Esophagus squamous epithelium (tissue), 5 donors: ENCODE measurements at regions not wholly inside any gene's neighbourhood (a gene's known extent, or its start where the extent isn't known, plus 50 kb on each side); places are given as distances from the start of the nearest gene placed in this dataset.

Experiments used
- DNase-seq: peaks from one replicate; lab custom pipeline; 2025; lab: John Stamatoyannopoulos, UW
- H3K27ac ChIP-seq, 4 donors: fragments of 200-600 bp; sonication (generic); one replicate each; pipeline ENCODE4 v1.5.1; 2016 to 2019; ENCODE audit warnings: mild to moderate bottlenecking in 1 of 4
- H3K27me3 ChIP-seq, 4 donors: fragments of 200-600 bp; sonication (generic); 1 replicate in 3 of 4; 2 replicates in 1 of 4; pipeline versions ENCODE4 v1.5.1 to v1.6.0; 2017 to 2021; ENCODE audit warnings: antibody characterized with exemption in 1 of 4
- H3K36me3 ChIP-seq, 3 donors: fragments of 200-600 bp; sonication (generic); one replicate each; pipeline ENCODE4 v1.5.1; 2016 to 2019
- H3K4me1 ChIP-seq, 3 donors: fragments of 200-600 bp; sonication (generic); one replicate each; pipeline ENCODE4 v1.5.1; 2017 to 2019
- H3K4me3 ChIP-seq, 4 donors: fragments of 200-600 bp; sonication (generic); 1 replicate in 3 of 4; 2 replicates in 1 of 4; pipeline ENCODE4 v1.5.1; 2016 to 2019; ENCODE audit warnings: mild to moderate bottlenecking in 2 of 4, moderate library complexity in 1 of 4
- H3K9me3 ChIP-seq, 3 donors: fragments of 200-600 bp; sonication (generic); one replicate each; pipeline ENCODE4 v1.5.1; 2016 to 2019
- POLR2A ChIP-seq, 4 donors: fragments of 450-650 bp; IDR thresholded peaks; one replicate each; pipeline ENCODE4 v1.6.1; 2017; ENCODE audit warnings: antibody characterized with exemption in 4 of 4, mild to moderate bottlenecking in 4 of 4, moderate library complexity in 3 of 4
- WGBS, 2 donors: methylation state at CpG; one replicate each; pipeline ENCODE4 v1.1.5; 2018; 5-methylcytosine and 5-hydroxymethylcytosine counted together
- intact Hi-C: fragments of 100-400 bp; cut with DNase I; formaldehyde crosslinking; loops from one replicate; pipeline ENCODE4 v1.15.0; 2022
- TF ChIP-seq, protein P1 (sequence below), 6 experiments: fragments of 450-650 bp in 4 of 6; fragments of 200-600 bp in 2 of 6; sonication (generic) in 2 of 6; IDR thresholded peaks; one replicate each; pipeline ENCODE4 v1.5.1; 2016 to 2019; ENCODE audit warnings: antibody characterized with exemption in 6 of 6, mild to moderate bottlenecking in 4 of 6, moderate library complexity in 4 of 6
- donor health status: DM: yes; HTN: yes; CAD: no.

GRCh38 chr15:62553911-62554563 is 389.0 kb upstream of the C2CD4B start:
- Histone ChIP-seq H3K36me3 (no peaks in the 10 kb centered on the region), H3K4me3 (no peak overlapping the region), H3K9me3 (no peaks in the 10 kb centered on the region), H3K4me1 (peaks cover 0 to 6% (median 0%) of the 10 kb centered on the region in 3 donors), H3K27me3 (no peaks in the 10 kb centered on the region), H3K27ac (no peak overlapping the region)
- 67 to 72% methylated on average over 2 of the region's 2 CpGs for WGBS, 2 donors
- intact Hi-C loops: no loop called here
- no peak for TF ChIP-seq POLR2A (IDR thresholded peaks at IDR 0.05)
- TF ChIP-seq, protein P1, sequence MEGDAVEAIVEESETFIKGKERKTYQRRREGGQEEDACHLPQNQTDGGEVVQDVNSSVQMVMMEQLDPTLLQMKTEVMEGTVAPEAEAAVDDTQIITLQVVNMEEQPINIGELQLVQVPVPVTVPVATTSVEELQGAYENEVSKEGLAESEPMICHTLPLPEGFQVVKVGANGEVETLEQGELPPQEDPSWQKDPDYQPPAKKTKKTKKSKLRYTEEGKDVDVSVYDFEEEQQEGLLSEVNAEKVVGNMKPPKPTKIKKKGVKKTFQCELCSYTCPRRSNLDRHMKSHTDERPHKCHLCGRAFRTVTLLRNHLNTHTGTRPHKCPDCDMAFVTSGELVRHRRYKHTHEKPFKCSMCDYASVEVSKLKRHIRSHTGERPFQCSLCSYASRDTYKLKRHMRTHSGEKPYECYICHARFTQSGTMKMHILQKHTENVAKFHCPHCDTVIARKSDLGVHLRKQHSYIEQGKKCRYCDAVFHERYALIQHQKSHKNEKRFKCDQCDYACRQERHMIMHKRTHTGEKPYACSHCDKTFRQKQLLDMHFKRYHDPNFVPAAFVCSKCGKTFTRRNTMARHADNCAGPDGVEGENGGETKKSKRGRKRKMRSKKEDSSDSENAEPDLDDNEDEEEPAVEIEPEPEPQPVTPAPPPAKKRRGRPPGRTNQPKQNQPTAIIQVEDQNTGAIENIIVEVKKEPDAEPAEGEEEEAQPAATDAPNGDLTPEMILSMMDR (IDR thresholded peaks at IDR 0.05): no peak
- no peak for DNase-seq

DNA sequence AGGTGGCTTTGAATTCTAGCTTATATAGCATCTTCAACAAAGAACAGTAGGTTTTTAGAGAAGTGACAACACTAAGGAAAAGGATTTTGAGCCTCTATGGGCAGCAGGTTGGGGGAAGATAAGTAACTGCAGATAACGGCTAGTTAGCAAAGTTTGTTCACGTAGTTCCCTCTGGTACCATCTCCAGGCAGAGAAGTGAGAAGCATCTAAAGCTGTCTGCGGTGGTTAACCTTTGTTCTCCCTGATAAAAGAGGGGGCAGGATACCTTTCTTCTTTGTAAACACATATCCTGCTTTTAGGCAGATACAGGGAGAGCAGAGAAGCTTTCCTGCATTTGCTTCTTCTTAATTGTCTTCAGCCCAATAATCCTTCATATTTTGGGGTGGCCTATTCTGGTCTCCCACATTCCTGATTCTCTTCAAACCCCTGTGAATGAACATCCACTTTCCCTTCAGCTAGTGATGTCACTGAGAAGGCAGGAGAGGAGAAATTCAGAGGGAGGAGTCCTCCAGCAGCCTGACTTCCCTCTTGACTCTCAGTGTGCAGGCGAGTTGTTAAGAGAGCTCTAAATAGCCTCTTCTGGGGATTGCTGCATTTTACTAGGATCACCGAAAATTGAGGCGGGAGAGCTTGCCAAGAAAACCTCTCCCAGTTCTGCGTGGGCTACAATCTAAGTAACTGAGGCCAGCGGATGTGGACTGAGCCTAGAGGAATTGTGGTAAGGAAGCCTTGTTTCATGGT is 393.7 kb upstream of the C2CD4B start:
- peaks cover 0 to 16% (median 0%) of the 10 kb centered on the region in 3 donors for H3K4me1 ChIP-seq
- peak overlapping the region in 2 of 4 donors; percentile 6 to 43 for H3K27ac ChIP-seq
- H3K9me3 ChIP-seq: no peaks in the 10 kb centered on the region
- no peaks in the 10 kb centered on the region for H3K27me3 ChIP-seq
- DNase-seq: no peak
- H3K36me3 ChIP-seq: no peaks in the 10 kb centered on the region
- WGBS, 2 donors: 44 to 64% methylated on average over 4 to 8 of the region's 8 CpGs
- no peak overlapping the region for H3K4me3 ChIP-seq
- TF ChIP-seq, protein P1 (IDR thresholded peaks at IDR 0.05): no peak
- TF ChIP-seq POLR2A (IDR thresholded peaks at IDR 0.05): no peak
- intact Hi-C loops: no loop called here

- Histone ChIP-seq H3K4me1 (peaks cover 0 to 16% (median 0%) of the 10 kb centered on the region in 3 donors), H3K4me3 (no peak overlapping the region), H3K36me3 (no peaks in the 10 kb centered on the region), H3K9me3 (no peaks in the 10 kb centered on the region), H3K27me3 (no peaks in the 10 kb centered on the region), H3K27ac (peak overlapping the region in 2 of 4 donors; percentile 6 to 43)
- intact Hi-C loops: no loop called here
- WGBS, 2 donors: 40 to 43% methylated on average over 1 of the region's 1 CpG
- TF ChIP-seq POLR2A (IDR thresholded peaks at IDR 0.05): no peak
- TF ChIP-seq, protein P1 (IDR thresholded peaks at IDR 0.05): no peak
- no peak for DNase-seq
These were observed 394.3 kb upstream of the C2CD4B start for GRCh38 chr15:62559381-62559733.

DNA sequence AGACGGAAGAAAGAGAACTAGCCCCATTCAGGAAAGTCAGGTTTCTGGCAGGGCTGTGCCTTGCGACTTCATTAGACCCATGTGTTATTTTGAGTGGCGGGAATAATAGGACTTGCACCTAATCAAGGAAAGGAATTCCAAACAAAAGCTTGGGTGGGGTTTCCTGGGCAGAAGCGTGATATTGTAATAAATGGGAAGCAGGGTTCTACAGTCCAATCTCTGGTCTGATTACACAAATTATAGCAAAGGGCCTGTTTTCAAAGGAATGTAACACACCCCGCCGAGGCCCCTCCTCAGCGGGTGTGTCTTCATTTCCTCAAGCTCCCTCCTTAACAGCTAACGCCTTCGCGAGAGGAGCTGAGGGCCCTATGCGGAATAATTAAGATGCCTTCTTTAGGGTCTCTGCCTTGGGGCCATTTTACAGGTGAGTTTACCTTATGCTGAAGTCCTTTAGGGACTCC is 396.0 kb upstream of the C2CD4B start:
- TF ChIP-seq, protein P1 (IDR thresholded peaks at IDR 0.05): no peak
- TF ChIP-seq POLR2A (IDR thresholded peaks at IDR 0.05): no peak
- peak overlapping the region in 3 of 4 donors; percentile 17 to 43 (median 17) for H3K4me3 ChIP-seq
- 75 to 76% methylated on average over 11 of the region's 11 CpGs for WGBS, 2 donors
- intact Hi-C loops: no loop called here
- no peaks in the 10 kb centered on the region for H3K36me3 ChIP-seq
- peaks cover 0 to 23% (median 0%) of the 10 kb centered on the region in 3 donors for H3K4me1 ChIP-seq
- peak overlapping the region in 1 of 4 donors; percentile 19 for H3K27ac ChIP-seq
- DNase-seq: no peak
- H3K27me3 ChIP-seq: no peaks in the 10 kb centered on the region
- no peaks in the 10 kb centered on the region for H3K9me3 ChIP-seq

GRCh38 chr15:62561571-62561970 is 396.5 kb upstream of the C2CD4B start:
- H3K4me1 ChIP-seq: peaks cover 0 to 28% (median 0%) of the 10 kb centered on the region in 3 donors
- H3K27me3 ChIP-seq: no peaks in the 10 kb centered on the region
- peak overlapping the region in 1 of 4 donors; percentile 19 for H3K27ac ChIP-seq
- H3K36me3 ChIP-seq: no peaks in the 10 kb centered on the region
- no peak for DNase-seq
- H3K9me3 ChIP-seq: no peaks in the 10 kb centered on the region
- intact Hi-C loops: no loop called here
- 80 to 84% methylated on average over 8 of the region's 8 CpGs for WGBS, 2 donors
- peak overlapping the region in 3 of 4 donors; percentile 17 to 43 (median 17) for H3K4me3 ChIP-seq
- TF ChIP-seq, protein P1 (IDR thresholded peaks at IDR 0.05): no peak
- TF ChIP-seq POLR2A (IDR thresholded peaks at IDR 0.05): no peak
